ENCODE measurements at regions not wholly inside any gene's neighbourhood (a gene's known extent, or its start where the extent isn't known, plus 50 kb on each side); places are given as distances from the start of the nearest gene placed in this dataset.

DNA sequence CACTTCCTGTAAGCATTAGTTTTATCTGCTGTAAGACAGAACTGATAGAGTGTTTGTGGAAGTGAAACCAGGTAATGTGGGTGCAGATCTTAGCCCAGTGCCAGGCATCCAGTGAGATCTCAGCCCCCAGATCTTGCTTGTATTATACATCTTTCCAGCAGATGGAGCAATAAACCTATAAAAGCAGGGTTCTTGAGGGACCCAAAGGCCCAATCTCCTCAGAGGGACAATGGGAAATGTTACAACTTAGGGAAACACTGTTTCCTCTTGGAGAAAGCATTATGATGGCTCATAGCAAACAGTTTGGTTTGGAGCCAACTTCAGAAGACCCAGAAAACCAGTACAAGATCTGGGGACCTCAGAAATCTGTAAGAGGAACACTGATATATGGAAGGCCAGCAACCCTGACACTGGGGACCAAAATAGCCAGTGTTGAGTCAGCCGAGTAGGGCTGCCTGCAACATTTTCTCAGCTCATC is 206.3 kb downstream of the SLC7A11 start (continued):
- TF ChIP-seq SMC3 (IDR thresholded peaks at IDR 0.05; ENCODE audit: low read depth, low read length) = peak; percentile 93

DNA sequence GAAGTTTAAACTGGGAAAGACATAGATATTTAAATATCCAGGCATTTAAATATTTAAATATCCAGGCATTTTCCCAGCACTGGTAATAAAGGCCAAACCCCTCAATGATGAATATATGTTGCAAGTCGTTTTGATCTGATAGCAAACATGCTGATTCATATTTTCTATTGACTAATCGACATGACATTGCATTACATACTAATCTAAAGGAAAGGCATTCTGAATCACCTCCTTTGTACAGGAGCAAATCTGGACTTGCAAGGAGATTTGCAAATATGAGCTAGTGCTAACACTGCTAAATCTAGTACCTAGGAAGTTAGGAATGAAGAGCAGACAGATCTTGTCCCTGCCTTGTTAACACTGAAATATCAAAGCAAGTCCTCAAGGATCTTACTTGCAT is 207.3 kb downstream of the SLC7A11 start:
- Histone ChIP-seq H3K9me3 (no peaks in the 10 kb centered on the region), H3K4me3 (ENCODE audit: low read depth in 2 of 2, low read length in 1 of 2) (no peak overlapping the region), H3K4me1 (ENCODE audit: control insufficient read depth in 1 of 2, insufficient read depth in 2 of 2, low read depth in 1 of 2, low read length in 1 of 2) (no peaks in the 10 kb centered on the region; a peak in 1 of 4 replicates), H3K36me3 (replicated peaks in 1 of 2; ENCODE audit: control insufficient read depth in 1 of 2, insufficient read depth in 2 of 2, low read length in 1 of 2) (no peaks in the 10 kb centered on the region), H2AFZ (ENCODE audit: low read depth) (no peak overlapping the region), H3K79me2 (ENCODE audit: insufficient read depth) (no peaks in the 10 kb centered on the region), H3K9me2 (no peaks in the 10 kb centered on the region), H3K27ac (ENCODE audit: low read depth in 2 of 2, low read length in 1 of 2) (no peak overlapping the region), H3K27me3 (ENCODE audit: insufficient read depth) (no peaks in the 10 kb centered on the region), H3K9ac (no peak overlapping the region), H3K4me2 (no peak overlapping the region), H3F3A (replicated peaks; ENCODE audit: insufficient read depth) (no peaks in the 10 kb centered on the region), H4K20me1 (ENCODE audit: insufficient read depth) (no peaks in the 10 kb centered on the region)
- ChIA-PET POLR2A (interaction anchor here (0.6 kb wide), 1 partner anchor 471 kb away, joined by 3 read pairs; no protein-coding TSS in a partner anchor), CTCF (interaction anchor here (0.6 to 4.8 kb wide), 21 partner anchors 9 to 911 kb away, joined by 3 to 49 read pairs (median 5); no protein-coding TSS in a partner anchor)
- TF ChIP-seq JUND (IDR thresholded peaks at IDR 0.05) (peak; percentile 34; the same call in 1 of the 2 replicates), TEAD4 (IDR thresholded peaks at IDR 0.05; ENCODE audit: borderline replicate concordance, insufficient read depth) (no peak), ELF1 (IDR thresholded peaks at IDR 0.05) (no peak), RAD21 (IDR thresholded peaks at IDR 0.05; ENCODE audit: low read length) (no peak), MEF2A (IDR thresholded peaks at IDR 0.05; ENCODE audit: borderline replicate concordance, low read depth) (no peak), GABPA (IDR thresholded peaks at IDR 0.05; ENCODE audit: low read depth) (no peak), GATA2 (CRISPR knock-in tag; IDR thresholded peaks at IDR 0.05) (no peak), FOSL2 (IDR thresholded peaks at IDR 0.05; ENCODE audit: borderline replicate concordance, low read depth) (peak; percentile 35; the same call in 1 of the 2 replicates), FOXJ3 (CRISPR knock-in tag; IDR thresholded peaks at IDR 0.05) (no peak), RXRA (IDR thresholded peaks at IDR 0.05; ENCODE audit: borderline replicate concordance, low read depth) (no peak), TAF1 (IDR thresholded peaks at IDR 0.05; ENCODE audit: borderline replicate concordance, low read depth, low read length) (no peak), SIN3A (IDR thresholded peaks at IDR 0.05; ENCODE audit: borderline replicate concordance, low read depth, low read length) (no peak), POLR2AphosphoS5 (IDR thresholded peaks at IDR 0.05; ENCODE audit: low read depth, low read length) (no peak)
- TF ChIP-seq, protein P1, sequence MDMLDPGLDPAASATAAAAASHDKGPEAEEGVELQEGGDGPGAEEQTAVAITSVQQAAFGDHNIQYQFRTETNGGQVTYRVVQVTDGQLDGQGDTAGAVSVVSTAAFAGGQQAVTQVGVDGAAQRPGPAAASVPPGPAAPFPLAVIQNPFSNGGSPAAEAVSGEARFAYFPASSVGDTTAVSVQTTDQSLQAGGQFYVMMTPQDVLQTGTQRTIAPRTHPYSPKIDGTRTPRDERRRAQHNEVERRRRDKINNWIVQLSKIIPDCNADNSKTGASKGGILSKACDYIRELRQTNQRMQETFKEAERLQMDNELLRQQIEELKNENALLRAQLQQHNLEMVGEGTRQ (IDR thresholded peaks at IDR 0.05; ENCODE audit: borderline replicate concordance, low read depth, low read length) = no peak
- TF ChIP-seq, protein P2, sequence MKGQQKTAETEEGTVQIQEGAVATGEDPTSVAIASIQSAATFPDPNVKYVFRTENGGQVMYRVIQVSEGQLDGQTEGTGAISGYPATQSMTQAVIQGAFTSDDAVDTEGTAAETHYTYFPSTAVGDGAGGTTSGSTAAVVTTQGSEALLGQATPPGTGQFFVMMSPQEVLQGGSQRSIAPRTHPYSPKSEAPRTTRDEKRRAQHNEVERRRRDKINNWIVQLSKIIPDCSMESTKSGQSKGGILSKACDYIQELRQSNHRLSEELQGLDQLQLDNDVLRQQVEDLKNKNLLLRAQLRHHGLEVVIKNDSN (IDR thresholded peaks at IDR 0.05; ENCODE audit: borderline replicate concordance, low read depth) = no peak
- TF ChIP-seq, protein P3, sequence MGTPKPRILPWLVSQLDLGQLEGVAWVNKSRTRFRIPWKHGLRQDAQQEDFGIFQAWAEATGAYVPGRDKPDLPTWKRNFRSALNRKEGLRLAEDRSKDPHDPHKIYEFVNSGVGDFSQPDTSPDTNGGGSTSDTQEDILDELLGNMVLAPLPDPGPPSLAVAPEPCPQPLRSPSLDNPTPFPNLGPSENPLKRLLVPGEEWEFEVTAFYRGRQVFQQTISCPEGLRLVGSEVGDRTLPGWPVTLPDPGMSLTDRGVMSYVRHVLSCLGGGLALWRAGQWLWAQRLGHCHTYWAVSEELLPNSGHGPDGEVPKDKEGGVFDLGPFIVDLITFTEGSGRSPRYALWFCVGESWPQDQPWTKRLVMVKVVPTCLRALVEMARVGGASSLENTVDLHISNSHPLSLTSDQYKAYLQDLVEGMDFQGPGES (IDR thresholded peaks at IDR 0.05; ENCODE audit: low read depth, low read length) = no peak
- DNase-seq = no peak
- WGBS (ENCODE audit: low lambda C conversion rate) = 5% methylated on average over 2 of the region's 2 CpGs
